Endothelial cell of umbilical vein (primary cell): ENCODE measurements at regions not wholly inside any gene's neighbourhood (a gene's known extent, or its start where the extent isn't known, plus 50 kb on each side); places are given as distances from the start of the nearest gene placed in this dataset.

Source experiments
- BruUV-seq: library from RNA; stranded (reverse); fragments of 400-500 nt; replicated peaks from 2 replicates; lab custom pipeline; 2021; lab: Mats Ljungman, UMichigan
- CTCF ChIA-PET: fragments of 300-600, 350-600 bp; sonication (Branson Sonifier 250); formaldehyde crosslinking; loops from one replicate; lab custom pipeline; 2021; ENCODE audit warnings: antibody characterized with exemption, inconsistent platforms; lab: Charles Lee
- POLR2A ChIA-PET: fragments of 300-600, 350-600 bp; sonication (Branson Sonifier 250); formaldehyde crosslinking; loops from one replicate; lab custom pipeline; 2021; ENCODE audit warnings: antibody characterized with exemption, inconsistent platforms; lab: Charles Lee
- DNase-seq: peaks from one replicate; pipeline ENCODE4 v3.0.0-alpha.2; 2011; ENCODE audit warnings: low read depth, low spot score
- FAIRE-seq: peaks from 2 replicates; lab custom pipeline; 2011; peaks lifted over from hg19 to GRCh38; lab: Jason Lieb, UNC
- H2AFZ ChIP-seq: 2 replicates; pipeline ENCODE4 v1.6.0; 2012; ENCODE audit warnings: low read depth, low read length, control low read depth, inconsistent platforms
- H3K27ac ChIP-seq: 2 replicates; pipeline ENCODE4 v1.5.1; 2011; ENCODE audit warnings: low read depth, mild to moderate bottlenecking, control low read depth, low read length, moderate library complexity; ENCODE audit not compliant: insufficient read depth
- H3K27me3 ChIP-seq, 2 experiments: 2 replicates each; pipeline versions ENCODE4 v1.6.0 to v1.6.1; 2011; ENCODE audit warnings: low read length in 2 of 2, mixed read lengths in 1 of 2; ENCODE audit not compliant: control insufficient read depth in 2 of 2, insufficient read depth in 2 of 2
- H3K36me3 ChIP-seq, 2 experiments: 2 replicates in 1 of 2; 3 replicates in 1 of 2; pipeline ENCODE4 v1.5.1; 2011; ENCODE audit warnings: low read length in 2 of 2, mild to moderate bottlenecking in 1 of 2, moderate library complexity in 1 of 2; ENCODE audit not compliant: control insufficient read depth in 2 of 2, insufficient read depth in 2 of 2; ENCODE audit errors: extremely low read depth in 1 of 2
- H3K4me1 ChIP-seq: 3 replicates; pipeline ENCODE4 v1.5.1; 2011; ENCODE audit warnings: mild to moderate bottlenecking, low read length; ENCODE audit not compliant: control insufficient read depth, insufficient read depth; ENCODE audit errors: extremely low read depth
- H3K4me2 ChIP-seq: 2 replicates; pipeline ENCODE4 v1.6.1; 2011; ENCODE audit warnings: low read length, control low read depth, mixed read lengths; ENCODE audit not compliant: insufficient read depth
- H3K4me3 ChIP-seq, 3 experiments: fragments of 200-600 bp in 1 of 3; sonication (generic), shearing (Covaris generic) in 1 of 3; replicated peaks in 1 of 3; 2 replicates each; pipeline ENCODE4 v1.5.1; 2011 to 2016; ENCODE audit warnings: control low read depth in 3 of 3, low read length in 3 of 3, mild to moderate bottlenecking in 2 of 3, inconsistent platforms in 1 of 3, low read depth in 1 of 3, moderate library complexity in 1 of 3; ENCODE audit not compliant: insufficient read depth in 1 of 3
- H3K79me2 ChIP-seq: 2 replicates; pipeline ENCODE4 v1.6.0; 2012; ENCODE audit warnings: low read length, inconsistent platforms; ENCODE audit not compliant: control insufficient read depth, insufficient read depth
- H3K9ac ChIP-seq: replicated peaks from 2 replicates; pipeline ENCODE3; 2011; ENCODE audit warnings: low read length, control low read depth; ENCODE audit not compliant: insufficient read depth; ENCODE audit errors: extremely low read depth
- H3K9me1 ChIP-seq: replicated peaks from 3 replicates; pipeline ENCODE4 v1.6.0; 2011; ENCODE audit warnings: mild to moderate bottlenecking, low read length; ENCODE audit not compliant: control insufficient read depth, insufficient read depth; ENCODE audit errors: extremely low read depth
- H3K9me3 ChIP-seq: replicated peaks from 2 replicates; pipeline ENCODE4 v1.5.1; 2012; ENCODE audit warnings: low read length, inconsistent platforms; ENCODE audit not compliant: control insufficient read depth, insufficient read depth
- H4K20me1 ChIP-seq: replicated peaks from 2 replicates; pipeline ENCODE3; 2011; ENCODE audit warnings: mild to moderate bottlenecking, low read length; ENCODE audit not compliant: control insufficient read depth, insufficient read depth; ENCODE audit errors: extremely low read depth
- EZH2 ChIP-seq: IDR thresholded peaks from 2 replicates; pipeline ENCODE4 v1.6.1; 2012; ENCODE audit warnings: borderline replicate concordance, low read depth, mild to moderate bottlenecking, moderate library complexity, low read length, inconsistent platforms; ENCODE audit not compliant: severe bottlenecking
- FOS ChIP-seq: IDR thresholded peaks from 2 replicates; pipeline ENCODE4 v1.6.1; 2011; ENCODE audit warnings: mild to moderate bottlenecking, low read length, moderate library complexity, borderline replicate concordance; ENCODE audit not compliant: insufficient read depth
- GATA2 ChIP-seq: IDR thresholded peaks from 2 replicates; pipeline ENCODE4 v1.7.0; 2011; ENCODE audit warnings: low read depth, mild to moderate bottlenecking, moderate library complexity, mixed read lengths, low read length; ENCODE audit not compliant: insufficient read length, insufficient read depth
- JUN ChIP-seq: IDR thresholded peaks from 2 replicates; pipeline ENCODE4 v1.6.1; 2011; ENCODE audit warnings: borderline replicate concordance, low read depth; ENCODE audit not compliant: insufficient read length, insufficient read depth
- MYC ChIP-seq: IDR thresholded peaks from one replicate; pipeline ENCODE4 v1.6.1; 2011; ENCODE audit warnings: mild to moderate bottlenecking, low read depth, low read length
- POLR2A ChIP-seq: IDR thresholded peaks from 2 replicates; pipeline ENCODE4 v1.6.1; 2012; ENCODE audit warnings: low read depth, mild to moderate bottlenecking, control low read depth, low read length
- POLR2AphosphoS5 ChIP-seq: IDR thresholded peaks from 2 replicates; pipeline ENCODE4 v1.6.1; 2012; ENCODE audit warnings: low read depth, mild to moderate bottlenecking, control low read depth, low read length, moderate library complexity; ENCODE audit not compliant: insufficient read depth
- dilution Hi-C: fragments of 300-500 bp; cut with MboI; formaldehyde crosslinking; loops from one replicate; pipeline ENCODE4 v1.15.0; 2019; ENCODE audit warnings: low sequenced_read_pairs; ENCODE audit not compliant: extremely low pct_ligation_motif_present
- intact Hi-C: fragments of 100-400 bp; cut with micrococcal nuclease; formaldehyde crosslinking; loops from one replicate; pipeline ENCODE4 v1.10.0; 2022
- TF ChIP-seq, protein P1 (sequence below), 2 donors: IDR thresholded peaks; 1 replicate in 1 of 2; 2 replicates in 1 of 2; pipeline ENCODE4 v1.5.1; 2011; ENCODE audit warnings: low read length in 2 of 2, mild to moderate bottlenecking in 2 of 2, moderate library complexity in 2 of 2, control low read depth in 1 of 2, inconsistent platforms in 1 of 2, low read depth in 1 of 2; ENCODE audit not compliant: insufficient read depth in 1 of 2; ENCODE audit errors: extremely low read depth in 1 of 2
- TF ChIP-seq, protein P2 (sequence below): IDR thresholded peaks from 2 replicates; pipeline ENCODE4 v1.6.1; 2011; ENCODE audit not compliant: insufficient read depth, insufficient read length

- Histone ChIP-seq H2AFZ (no peak overlapping the region), H3K9me1 (no peaks in the 10 kb centered on the region), H3K36me3 (no peaks in the 10 kb centered on the region), H3K4me2 (no peak overlapping the region), H3K27ac (no peak overlapping the region), H4K20me1 (no peaks in the 10 kb centered on the region), H3K79me2 (no peaks in the 10 kb centered on the region), H3K4me3 (no peak overlapping the region), H3K9me3 (peaks cover 1% of the 10 kb centered on the region), H3K27me3 (no peaks in the 10 kb centered on the region), H3K4me1 (no peaks in the 10 kb centered on the region), H3K9ac (no peak overlapping the region)
- no TSS peak for BruUV-seq
- TF ChIP-seq GATA2 (no peak), EZH2 (no peak), POLR2AphosphoS5 (no peak), MYC (no peak), FOS (no peak), POLR2A (no peak), JUN (no peak)
- TF ChIP-seq, protein P1, sequence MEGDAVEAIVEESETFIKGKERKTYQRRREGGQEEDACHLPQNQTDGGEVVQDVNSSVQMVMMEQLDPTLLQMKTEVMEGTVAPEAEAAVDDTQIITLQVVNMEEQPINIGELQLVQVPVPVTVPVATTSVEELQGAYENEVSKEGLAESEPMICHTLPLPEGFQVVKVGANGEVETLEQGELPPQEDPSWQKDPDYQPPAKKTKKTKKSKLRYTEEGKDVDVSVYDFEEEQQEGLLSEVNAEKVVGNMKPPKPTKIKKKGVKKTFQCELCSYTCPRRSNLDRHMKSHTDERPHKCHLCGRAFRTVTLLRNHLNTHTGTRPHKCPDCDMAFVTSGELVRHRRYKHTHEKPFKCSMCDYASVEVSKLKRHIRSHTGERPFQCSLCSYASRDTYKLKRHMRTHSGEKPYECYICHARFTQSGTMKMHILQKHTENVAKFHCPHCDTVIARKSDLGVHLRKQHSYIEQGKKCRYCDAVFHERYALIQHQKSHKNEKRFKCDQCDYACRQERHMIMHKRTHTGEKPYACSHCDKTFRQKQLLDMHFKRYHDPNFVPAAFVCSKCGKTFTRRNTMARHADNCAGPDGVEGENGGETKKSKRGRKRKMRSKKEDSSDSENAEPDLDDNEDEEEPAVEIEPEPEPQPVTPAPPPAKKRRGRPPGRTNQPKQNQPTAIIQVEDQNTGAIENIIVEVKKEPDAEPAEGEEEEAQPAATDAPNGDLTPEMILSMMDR (IDR thresholded peaks at IDR 0.05; ENCODE audit: extremely low read depth in 1 of 2, insufficient read depth in 1 of 2, low read depth in 1 of 2, low read length in 2 of 2), result no peak
- TF ChIP-seq, protein P2, sequence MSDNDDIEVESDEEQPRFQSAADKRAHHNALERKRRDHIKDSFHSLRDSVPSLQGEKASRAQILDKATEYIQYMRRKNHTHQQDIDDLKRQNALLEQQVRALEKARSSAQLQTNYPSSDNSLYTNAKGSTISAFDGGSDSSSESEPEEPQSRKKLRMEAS, result no peak
- CTCF ChIA-PET, result no interaction called here
- no peak for DNase-seq
- dilution Hi-C loops (no loop called here), intact Hi-C loops (no loop called here)
- no peak for FAIRE-seq
- POLR2A ChIA-PET, result no interaction called here
These were observed 242.1 kb downstream of the RPS4Y2 start for GRCh38 chrY:20998016-20998415.
